Endodermal cell (in vitro differentiated cells): ENCODE measurements at regions not wholly inside any gene's neighbourhood (a gene's known extent, or its start where the extent isn't known, plus 50 kb on each side); places are given as distances from the start of the nearest gene placed in this dataset.

Experiments
- DNase-seq: peaks from one replicate; pipeline ENCODE4 v3.0.0-alpha.2; 2017
- H3K27ac ChIP-seq: 2 replicates; pipeline ENCODE4 v1.5.1; 2013; ENCODE audit warnings: mild to moderate bottlenecking, low read depth, low read length, moderate library complexity
- H3K27me3 ChIP-seq: 2 replicates; pipeline ENCODE4 v1.6.1; 2013; ENCODE audit warnings: mild to moderate bottlenecking, low read length, moderate library complexity; ENCODE audit not compliant: insufficient read depth, control insufficient read depth, poor library complexity, severe bottlenecking
- H3K36me3 ChIP-seq: 2 replicates; pipeline ENCODE4 v1.7.0; 2013; ENCODE audit warnings: mild to moderate bottlenecking, low read length, moderate library complexity; ENCODE audit not compliant: control insufficient read depth, insufficient read depth
- H3K4me1 ChIP-seq: one replicate; pipeline ENCODE4 v1.7.0; 2013; ENCODE audit warnings: low read length; ENCODE audit not compliant: control insufficient read depth, insufficient read depth
- H3K4me3 ChIP-seq: 2 replicates; pipeline ENCODE4 v1.5.1; 2013; ENCODE audit warnings: mild to moderate bottlenecking, low read length, moderate library complexity
- H3K9ac ChIP-seq: 2 replicates; pipeline ENCODE4 v1.6.1; 2013; ENCODE audit warnings: mild to moderate bottlenecking, low read length, moderate library complexity; ENCODE audit not compliant: poor library complexity, severe bottlenecking; ENCODE audit errors: extremely low read depth
- H3K9me3 ChIP-seq: 2 replicates; pipeline ENCODE4 v1.6.1; 2013; ENCODE audit warnings: mild to moderate bottlenecking, low read length, moderate library complexity; ENCODE audit not compliant: control insufficient read depth
- H3K27ac Mint-ChIP-seq: 2 replicates; pipeline ENCODE4 v1.8.0; 2020; ENCODE audit warnings: mixed read lengths
- H3K27me3 Mint-ChIP-seq: 2 replicates; pipeline ENCODE4 v1.8.0; 2021; ENCODE audit warnings: mild to moderate bottlenecking, mixed read lengths; ENCODE audit not compliant: insufficient read depth
- H3K36me3 Mint-ChIP-seq: 2 replicates; pipeline ENCODE4 v1.8.0; 2020; ENCODE audit warnings: low read depth, mixed read lengths
- H3K4me1 Mint-ChIP-seq: 2 replicates; pipeline ENCODE4 v1.8.0; 2020; ENCODE audit warnings: mixed read lengths
- H3K4me3 Mint-ChIP-seq: 2 replicates; pipeline ENCODE4 v1.8.0; 2020; ENCODE audit warnings: mild to moderate bottlenecking, moderate library complexity, mixed read lengths
- H3K9me3 Mint-ChIP-seq: 2 replicates; pipeline ENCODE4 v1.8.0; 2020; ENCODE audit warnings: mild to moderate bottlenecking, mixed read lengths
- CTCF ChIP-seq: fragments of 200-600 bp; sonication (generic); conservative IDR thresholded peaks from 2 replicates; pipeline ENCODE4 v1.5.0; 2021; ENCODE audit warnings: antibody characterized with exemption, mild to moderate bottlenecking
- WGBS, 2 experiments: methylation state at CpG; one replicate each; pipeline versions ENCODE4 v1.1.5 to v1.1.7; 2013; ENCODE audit warnings: missing lambda C conversion rate in 2 of 2, mixed read lengths in 1 of 2; ENCODE audit not compliant: insufficient coverage in 1 of 2, insufficient read length in 1 of 2; 5-methylcytosine and 5-hydroxymethylcytosine counted together

- WGBS, 2 experiments, result 81 to 88% methylated on average over 7 to 10 of the region's 10 CpGs
- H3K27me3 ChIP-seq, result no peaks in the 10 kb centered on the region
- H3K9me3 ChIP-seq, result no peaks in the 10 kb centered on the region
- Mint-ChIP-seq H3K27ac (no peak overlapping the region), H3K4me1 (peaks cover 16% of the 10 kb centered on the region), H3K9me3 (no peaks in the 10 kb centered on the region), H3K4me3 (no peak overlapping the region), H3K36me3 (no peaks in the 10 kb centered on the region), H3K27me3 (no peaks in the 10 kb centered on the region)
- no peaks in the 10 kb centered on the region for H3K36me3 ChIP-seq
- H3K4me3 ChIP-seq, result no peak overlapping the region
- H3K9ac ChIP-seq, result no peak overlapping the region
- no peak overlapping the region for H3K27ac ChIP-seq
- DNase-seq, result peak; percentile 45
- TF ChIP-seq CTCF, result no peak
- no peaks in the 10 kb centered on the region for H3K4me1 ChIP-seq
Observed at GRCh38 chr4:25535701-25536473, 119.8 kb upstream of the SLC34A2 start.

DNA sequence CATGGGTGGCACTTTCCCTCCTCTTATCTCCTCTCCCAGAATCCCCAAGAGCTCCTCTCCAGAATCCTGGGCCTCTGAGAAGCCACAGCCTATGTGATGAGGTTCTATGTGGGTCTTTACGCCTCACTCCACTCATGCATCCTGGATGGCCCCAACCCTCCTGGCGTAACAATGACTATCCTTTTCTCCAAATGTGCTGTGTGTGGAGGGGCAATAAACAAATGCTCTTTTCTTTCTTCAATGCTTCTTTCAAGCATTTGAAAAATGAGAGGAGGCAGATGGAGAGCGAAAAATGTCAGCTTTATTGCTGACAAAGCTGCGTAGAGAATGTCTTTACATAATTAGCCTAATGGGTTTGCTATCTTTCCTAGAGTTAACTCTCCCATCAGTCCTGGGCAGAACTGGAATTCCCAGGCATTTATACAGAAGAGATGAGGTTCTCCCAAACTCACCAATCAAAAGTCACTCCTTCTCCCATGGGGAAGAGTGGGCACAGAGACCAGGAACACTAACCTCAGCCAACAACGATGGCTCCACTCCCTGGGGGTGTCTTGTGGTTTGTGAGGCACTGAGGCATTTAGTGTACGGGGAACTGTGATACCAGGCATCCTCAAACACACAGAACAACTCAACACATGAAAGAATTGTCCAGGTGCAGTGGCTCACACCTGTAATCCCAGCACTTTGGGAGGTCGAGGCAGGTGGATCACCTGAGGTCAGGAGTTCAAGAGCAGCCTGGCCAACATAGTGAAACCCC lies 118.9 kb upstream of the SLC34A2 start:
- TF ChIP-seq CTCF, result no peak
- H3K27ac ChIP-seq, result no peak overlapping the region
- H3K27me3 Mint-ChIP-seq, result no peaks in the 10 kb centered on the region
- H3K4me3 ChIP-seq, result no peak overlapping the region
- no peaks in the 10 kb centered on the region for H3K27me3 ChIP-seq
- H3K9ac ChIP-seq, result no peak overlapping the region
- H3K9me3 Mint-ChIP-seq, result no peaks in the 10 kb centered on the region
- H3K36me3 Mint-ChIP-seq, result no peaks in the 10 kb centered on the region
- H3K36me3 ChIP-seq, result no peaks in the 10 kb centered on the region
- H3K4me1 Mint-ChIP-seq, result peaks cover 16% of the 10 kb centered on the region
- WGBS, 2 experiments, result 86 to 100% methylated on average over 3 to 7 of the region's 7 CpGs
- H3K9me3 ChIP-seq, result no peaks in the 10 kb centered on the region
- H3K27ac Mint-ChIP-seq, result no peak overlapping the region
- H3K4me3 Mint-ChIP-seq, result no peak overlapping the region
- no peaks in the 10 kb centered on the region for H3K4me1 ChIP-seq
- no peak for DNase-seq

GRCh38 chr4:25538430-25538829 lies 117.2 kb upstream of the SLC34A2 start:
- no peak for TF ChIP-seq CTCF
- Mint-ChIP-seq H3K36me3 (no peaks in the 10 kb centered on the region), H3K9me3 (no peaks in the 10 kb centered on the region), H3K27me3 (no peaks in the 10 kb centered on the region), H3K27ac (no peak overlapping the region), H3K4me3 (no peak overlapping the region), H3K4me1 (peaks cover 16% of the 10 kb centered on the region)
- Histone ChIP-seq H3K36me3 (no peaks in the 10 kb centered on the region), H3K9me3 (no peaks in the 10 kb centered on the region), H3K4me1 (no peaks in the 10 kb centered on the region), H3K27ac (no peak overlapping the region), H3K9ac (no peak overlapping the region), H3K27me3 (no peaks in the 10 kb centered on the region), H3K4me3 (no peak overlapping the region)
- no peak for DNase-seq
- 97 to 99% methylated on average over 3 to 4 of the region's 4 CpGs for WGBS, 2 experiments
